ENCODE measurements at regions not wholly inside any gene's neighbourhood (a gene's known extent, or its start where the extent isn't known, plus 50 kb on each side); places are given as distances from the start of the nearest gene placed in this dataset.

DNA sequence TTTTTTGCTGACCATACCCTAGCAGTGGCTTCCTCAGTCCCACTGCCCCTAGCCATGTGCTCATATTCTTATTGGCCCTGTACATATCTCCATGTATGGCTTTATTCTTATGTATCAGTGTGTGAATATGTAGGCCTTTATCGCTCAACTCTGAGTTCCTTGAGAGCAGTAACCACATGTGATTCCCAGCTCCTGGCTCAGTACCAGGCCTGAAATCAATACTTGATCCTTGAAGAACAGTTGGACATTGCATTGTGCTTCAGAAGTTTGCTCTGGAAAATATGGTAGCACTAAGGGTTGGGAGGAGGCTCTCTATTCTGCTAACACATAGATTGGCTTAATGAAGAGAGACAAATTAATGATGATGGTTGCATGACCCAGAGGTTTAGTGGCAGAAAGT, 118.8 kb upstream of the FERMT1 start:
- Mint-ChIP-seq H3K27ac (ENCODE audit: unreplicated experiment) (no peak overlapping the region), H3K4me3 (ENCODE audit: unreplicated experiment) (no peak overlapping the region), H3K27me3 (ENCODE audit: insufficient read depth, unreplicated experiment) (peaks cover 7% of the 10 kb centered on the region), H3K36me3 (ENCODE audit: insufficient read depth, unreplicated experiment) (peaks cover 6% of the 10 kb centered on the region), H3K4me1 (ENCODE audit: low read depth, unreplicated experiment) (peaks cover 6% of the 10 kb centered on the region), H3K9me3 (ENCODE audit: unreplicated experiment) (no peaks in the 10 kb centered on the region)
- ChIA-PET POLR2A (no interaction called here), CTCF (no interaction called here)
- no peak for DNase-seq
- no TSS peak for BruUV-seq (replicated peaks)
- H3K4me3 ChIP-seq (ENCODE audit: low read depth, low read length), result no peak overlapping the region
- no peaks in the 10 kb centered on the region for H3K36me3 ChIP-seq (ENCODE audit: control insufficient read depth, insufficient read depth, low read length)
- intact Hi-C loops (cut with micrococcal nuclease; ENCODE audit: unreplicated experiment), result no loop called here
- no peaks in the 10 kb centered on the region for H3K27me3 ChIP-seq (replicated peaks; ENCODE audit: control insufficient read depth, insufficient read depth, low read length)
- no peaks in the 10 kb centered on the region for H3K4me1 ChIP-seq
- no peak for TF ChIP-seq CTCF (IDR thresholded peaks at IDR 0.05; ENCODE audit: insufficient read depth in 1 of 2, low read depth in 1 of 2, low read length in 1 of 2, severe bottlenecking in 1 of 2, unreplicated experiment in 1 of 2)
- no peaks in the 10 kb centered on the region for H3K9me3 ChIP-seq

- H3K27me3 Mint-ChIP-seq (ENCODE audit: insufficient read depth, unreplicated experiment), result peaks cover 7% of the 10 kb centered on the region
- no peak overlapping the region for H3K4me3 Mint-ChIP-seq (ENCODE audit: unreplicated experiment)
- Histone ChIP-seq H3K36me3 (ENCODE audit: control insufficient read depth, insufficient read depth, low read length) (no peaks in the 10 kb centered on the region), H3K27me3 (replicated peaks; ENCODE audit: control insufficient read depth, insufficient read depth, low read length) (no peaks in the 10 kb centered on the region; the same call in 1 of the 2 replicates), H3K9me3 (no peaks in the 10 kb centered on the region), H3K4me1 (no peaks in the 10 kb centered on the region), H3K4me3 (ENCODE audit: low read depth, low read length) (no peak overlapping the region)
- DNase-seq, result no peak
- peaks cover 6% of the 10 kb centered on the region for H3K36me3 Mint-ChIP-seq (ENCODE audit: insufficient read depth, unreplicated experiment)
- intact Hi-C loops (cut with micrococcal nuclease; ENCODE audit: unreplicated experiment), result no loop called here
- CTCF ChIA-PET, result no interaction called here
- H3K27ac Mint-ChIP-seq (ENCODE audit: unreplicated experiment), result no peak overlapping the region
- peaks cover 6% of the 10 kb centered on the region for H3K4me1 Mint-ChIP-seq (ENCODE audit: low read depth, unreplicated experiment)
- POLR2A ChIA-PET, result no interaction called here
- BruUV-seq (replicated peaks), result no TSS peak
- H3K9me3 Mint-ChIP-seq (ENCODE audit: unreplicated experiment), result no peaks in the 10 kb centered on the region
- TF ChIP-seq CTCF (IDR thresholded peaks at IDR 0.05; ENCODE audit: insufficient read depth in 1 of 2, low read depth in 1 of 2, low read length in 1 of 2, severe bottlenecking in 1 of 2, unreplicated experiment in 1 of 2), result no peak
Measured at GRCh38 chr20:6240059-6240458, 117.2 kb upstream of the FERMT1 start.

- no peak overlapping the region for H3K4me3 Mint-ChIP-seq (ENCODE audit: unreplicated experiment)
Measured at GRCh38 chr20:6238421-6238820, 115.6 kb upstream of the FERMT1 start.

More at GRCh38 chr20:6238421-6238820, 115.6 kb upstream of the FERMT1 start:
- no peaks in the 10 kb centered on the region for H3K9me3 Mint-ChIP-seq (ENCODE audit: unreplicated experiment)
- no TSS peak for BruUV-seq (replicated peaks)
- TF ChIP-seq CTCF (IDR thresholded peaks at IDR 0.05; ENCODE audit: insufficient read depth in 1 of 2, low read depth in 1 of 2, low read length in 1 of 2, severe bottlenecking in 1 of 2, unreplicated experiment in 1 of 2), result no peak
- no peaks in the 10 kb centered on the region for H3K36me3 ChIP-seq (ENCODE audit: control insufficient read depth, insufficient read depth, low read length)
- H3K4me1 ChIP-seq, result no peaks in the 10 kb centered on the region
- no peaks in the 10 kb centered on the region; the same call in none of the 2 replicates for H3K27me3 ChIP-seq (replicated peaks; ENCODE audit: control insufficient read depth, insufficient read depth, low read length)
- H3K9me3 ChIP-seq, result no peaks in the 10 kb centered on the region
- no peak overlapping the region for H3K4me3 ChIP-seq (ENCODE audit: low read depth, low read length)
- peaks cover 6% of the 10 kb centered on the region for H3K4me1 Mint-ChIP-seq (ENCODE audit: low read depth, unreplicated experiment)
- ChIA-PET CTCF (no interaction called here), POLR2A (no interaction called here)
- H3K27ac Mint-ChIP-seq (ENCODE audit: unreplicated experiment), result no peak overlapping the region
- DNase-seq, result no peak
- intact Hi-C loops (cut with micrococcal nuclease; ENCODE audit: unreplicated experiment), result no loop called here
- H3K36me3 Mint-ChIP-seq (ENCODE audit: insufficient read depth, unreplicated experiment), result peaks cover 6% of the 10 kb centered on the region
- peaks cover 12% of the 10 kb centered on the region for H3K27me3 Mint-ChIP-seq (ENCODE audit: insufficient read depth, unreplicated experiment)
